Osteoblast (primary cell): ENCODE measurements at regions not wholly inside any gene's neighbourhood (a gene's known extent, or its start where the extent isn't known, plus 50 kb on each side); places are given as distances from the start of the nearest gene placed in this dataset.

ENCODE experiments used
- DNase-seq: peaks from one replicate; pipeline ENCODE4 v3.0.0; 2011; ENCODE audit warnings: low spot score, mixed read lengths; ENCODE audit not compliant: insufficient read length; ENCODE audit errors: missing footprints
- H2AFZ ChIP-seq: 2 replicates; pipeline ENCODE4 v1.6.0; 2011; ENCODE audit warnings: mild to moderate bottlenecking, low read length
- H3K27ac ChIP-seq: 2 replicates; pipeline ENCODE4 v1.5.1; 2011; ENCODE audit warnings: mild to moderate bottlenecking, low read depth, low read length, moderate library complexity
- H3K27me3 ChIP-seq: 2 replicates; pipeline ENCODE4 v1.6.0; 2012; ENCODE audit warnings: mild to moderate bottlenecking, control low read depth, inconsistent platforms, low read length, moderate library complexity; ENCODE audit not compliant: insufficient read depth
- H3K36me3 ChIP-seq: 2 replicates; pipeline ENCODE4 v1.5.1; 2011; ENCODE audit warnings: mild to moderate bottlenecking, low read length, control low read depth, moderate library complexity; ENCODE audit not compliant: insufficient read depth
- H3K4me1 ChIP-seq: 2 replicates; pipeline ENCODE4 v1.5.1; 2011; ENCODE audit warnings: mild to moderate bottlenecking, low read length, control low read depth, moderate library complexity; ENCODE audit not compliant: insufficient read depth
- H3K4me2 ChIP-seq: 2 replicates; pipeline ENCODE4 v1.6.0; 2011; ENCODE audit warnings: mild to moderate bottlenecking, low read length; ENCODE audit not compliant: insufficient read depth
- H3K4me3 ChIP-seq: fragments of 200-600 bp; sonication (generic); 3 replicates; pipeline ENCODE4 v1.5.1; 2012; ENCODE audit warnings: mild to moderate bottlenecking, low read length, inconsistent platforms; ENCODE audit not compliant: insufficient read depth
- H3K79me2 ChIP-seq: 2 replicates; pipeline ENCODE4 v1.6.0; 2012; ENCODE audit warnings: mild to moderate bottlenecking, low read length, control low read depth, inconsistent platforms; ENCODE audit not compliant: insufficient read depth
- H3K9me3 ChIP-seq: 2 replicates; pipeline ENCODE4 v1.5.1; 2011; ENCODE audit warnings: low read depth, low read length, control low read depth
- H4K20me1 ChIP-seq: 2 replicates; pipeline ENCODE4 v1.6.0; 2012; ENCODE audit warnings: mild to moderate bottlenecking, low read length, control low read depth; ENCODE audit not compliant: insufficient read depth
- TF ChIP-seq, protein P1 (sequence below): IDR thresholded peaks from 2 replicates; pipeline ENCODE4 v1.5.1; 2011; ENCODE audit warnings: mild to moderate bottlenecking, low read depth, low read length, moderate library complexity; ENCODE audit errors: extremely low read depth

DNA sequence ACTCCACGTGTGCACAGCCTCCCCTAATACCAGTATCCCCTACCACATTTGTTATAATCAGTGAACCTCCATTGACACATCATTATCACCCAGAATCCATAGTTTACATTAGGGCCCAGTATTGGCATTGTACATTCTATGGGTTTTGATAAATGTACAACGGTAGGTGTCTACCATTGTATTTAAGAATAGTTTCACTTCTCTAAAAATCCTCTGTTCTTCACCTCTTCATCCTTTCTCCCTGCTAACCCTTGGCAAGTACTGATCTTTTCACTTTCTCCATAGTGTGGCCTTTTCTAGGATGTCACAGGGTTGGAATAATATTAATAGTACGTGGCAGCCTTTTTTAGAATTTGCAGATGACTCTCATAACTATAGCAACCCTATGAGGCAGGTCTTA lies 353.8 kb downstream of the DDX10 start:
- Histone ChIP-seq H3K27ac (no peak overlapping the region), H3K27me3 (no peaks in the 10 kb centered on the region), H3K79me2 (no peaks in the 10 kb centered on the region), H3K9me3 (no peaks in the 10 kb centered on the region), H3K4me3 (no peak overlapping the region), H2AFZ (no peak overlapping the region), H3K4me2 (no peak overlapping the region), H3K36me3 (no peaks in the 10 kb centered on the region), H3K4me1 (peaks cover 12% of the 10 kb centered on the region), H4K20me1 (no peaks in the 10 kb centered on the region)
- TF ChIP-seq, protein P1, sequence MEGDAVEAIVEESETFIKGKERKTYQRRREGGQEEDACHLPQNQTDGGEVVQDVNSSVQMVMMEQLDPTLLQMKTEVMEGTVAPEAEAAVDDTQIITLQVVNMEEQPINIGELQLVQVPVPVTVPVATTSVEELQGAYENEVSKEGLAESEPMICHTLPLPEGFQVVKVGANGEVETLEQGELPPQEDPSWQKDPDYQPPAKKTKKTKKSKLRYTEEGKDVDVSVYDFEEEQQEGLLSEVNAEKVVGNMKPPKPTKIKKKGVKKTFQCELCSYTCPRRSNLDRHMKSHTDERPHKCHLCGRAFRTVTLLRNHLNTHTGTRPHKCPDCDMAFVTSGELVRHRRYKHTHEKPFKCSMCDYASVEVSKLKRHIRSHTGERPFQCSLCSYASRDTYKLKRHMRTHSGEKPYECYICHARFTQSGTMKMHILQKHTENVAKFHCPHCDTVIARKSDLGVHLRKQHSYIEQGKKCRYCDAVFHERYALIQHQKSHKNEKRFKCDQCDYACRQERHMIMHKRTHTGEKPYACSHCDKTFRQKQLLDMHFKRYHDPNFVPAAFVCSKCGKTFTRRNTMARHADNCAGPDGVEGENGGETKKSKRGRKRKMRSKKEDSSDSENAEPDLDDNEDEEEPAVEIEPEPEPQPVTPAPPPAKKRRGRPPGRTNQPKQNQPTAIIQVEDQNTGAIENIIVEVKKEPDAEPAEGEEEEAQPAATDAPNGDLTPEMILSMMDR: no peak
- DNase-seq: no peak

DNA sequence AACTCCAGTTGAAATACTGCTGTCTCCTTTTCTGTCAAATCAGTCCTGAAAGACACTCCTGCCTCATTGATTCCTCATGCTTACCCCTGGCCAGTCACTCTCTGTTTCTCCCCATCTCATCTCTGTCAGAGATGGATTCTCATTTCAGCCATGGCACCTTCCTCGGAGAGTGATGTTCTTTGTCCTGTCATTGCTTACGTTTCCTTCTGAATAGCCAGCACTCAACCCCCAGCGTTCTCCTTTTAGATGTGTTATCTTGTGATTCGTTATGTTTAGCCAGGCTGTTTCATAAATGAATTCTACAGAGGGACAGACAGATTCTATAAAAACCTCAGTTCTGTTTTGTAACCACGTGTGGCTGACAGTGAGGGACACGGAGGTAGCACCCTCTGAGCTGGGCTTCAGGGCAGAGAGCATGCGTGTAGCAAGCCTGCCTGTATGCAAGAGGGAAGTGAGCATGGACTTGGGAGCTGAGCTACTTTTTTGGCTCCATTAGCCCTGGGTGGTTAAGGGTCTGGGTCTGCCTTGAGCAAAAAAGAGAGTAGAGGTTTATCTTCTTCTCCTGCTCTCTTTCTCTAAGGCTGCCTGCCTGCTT lies 354.6 kb downstream of the DDX10 start:
- DNase-seq: no peak
- H3K4me2 ChIP-seq: no peak overlapping the region
- H3K27ac ChIP-seq: no peak overlapping the region
- H4K20me1 ChIP-seq: no peaks in the 10 kb centered on the region
- TF ChIP-seq, protein P1: no peak
- H3K27me3 ChIP-seq: no peaks in the 10 kb centered on the region
- no peaks in the 10 kb centered on the region for H3K79me2 ChIP-seq
- H3K36me3 ChIP-seq: no peaks in the 10 kb centered on the region
- no peaks in the 10 kb centered on the region for H3K9me3 ChIP-seq
- H3K4me3 ChIP-seq: no peak overlapping the region
- H3K4me1 ChIP-seq: peaks cover 12% of the 10 kb centered on the region
- no peak overlapping the region for H2AFZ ChIP-seq

DNA sequence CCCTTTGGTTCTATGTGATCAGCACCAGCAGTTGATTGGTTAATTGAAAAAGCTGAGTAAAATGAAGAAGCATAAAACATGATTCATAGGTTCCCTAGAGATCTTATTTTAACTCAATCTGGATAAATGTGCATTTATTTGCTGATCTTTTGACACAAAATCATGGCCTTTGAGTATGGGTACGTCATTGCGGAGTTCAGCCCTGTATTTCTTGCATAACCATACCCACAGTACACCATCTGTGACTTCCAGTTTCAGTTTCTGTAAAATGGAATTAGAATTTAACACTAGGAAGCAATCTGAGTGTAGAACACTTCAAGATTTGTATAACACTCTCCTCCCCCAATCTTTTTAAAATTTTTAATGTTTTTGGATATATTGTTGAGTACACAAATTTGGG lies 358.2 kb downstream of the DDX10 start:
- Histone ChIP-seq H3K4me2 (no peak overlapping the region), H4K20me1 (no peaks in the 10 kb centered on the region), H3K4me3 (no peak overlapping the region), H3K9me3 (no peaks in the 10 kb centered on the region), H3K36me3 (no peaks in the 10 kb centered on the region), H3K27me3 (no peaks in the 10 kb centered on the region), H3K79me2 (no peaks in the 10 kb centered on the region), H3K27ac (no peak overlapping the region), H2AFZ (no peak overlapping the region), H3K4me1 (peaks cover 4% of the 10 kb centered on the region)
- TF ChIP-seq, protein P1: no peak
- DNase-seq: no peak

DNA sequence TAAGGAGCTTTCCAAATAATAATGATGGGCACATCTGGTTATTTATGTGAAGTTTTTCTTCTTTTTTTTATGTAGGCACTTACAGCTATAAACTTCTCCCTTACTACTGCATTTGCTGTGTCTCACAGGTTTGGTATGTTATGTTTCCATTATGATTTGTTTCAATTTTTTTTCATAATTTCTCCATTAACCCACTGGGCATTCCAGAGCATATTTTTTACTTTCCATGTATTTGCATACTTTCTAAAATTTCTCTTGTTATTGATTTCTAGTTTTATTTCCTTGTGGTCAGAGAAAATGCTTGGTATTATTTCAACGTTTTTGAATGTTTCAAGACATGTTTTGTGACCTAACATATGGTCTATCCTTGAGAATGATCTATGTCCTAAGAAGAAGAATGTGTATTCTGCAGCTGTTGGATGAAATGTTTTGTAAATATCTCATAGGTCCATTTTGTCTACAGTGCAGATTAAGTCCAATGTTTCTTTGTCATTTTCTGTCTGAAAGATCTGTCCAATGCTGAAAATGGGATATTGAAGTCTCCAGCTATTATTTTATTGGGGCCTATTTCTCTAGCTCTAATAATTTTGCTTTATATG lies 362.1 kb downstream of the DDX10 start:
- H3K4me2 ChIP-seq: no peak overlapping the region
- no peak overlapping the region for H3K27ac ChIP-seq
- no peaks in the 10 kb centered on the region for H3K36me3 ChIP-seq
- DNase-seq: no peak
- no peaks in the 10 kb centered on the region for H3K9me3 ChIP-seq
- H3K4me3 ChIP-seq: no peak overlapping the region
- H3K4me1 ChIP-seq: peaks cover 7% of the 10 kb centered on the region
- H3K79me2 ChIP-seq: no peaks in the 10 kb centered on the region
- no peaks in the 10 kb centered on the region for H3K27me3 ChIP-seq
- TF ChIP-seq, protein P1: no peak
- H2AFZ ChIP-seq: no peak overlapping the region
- no peaks in the 10 kb centered on the region for H4K20me1 ChIP-seq
